ENCODE measurements at regions not wholly inside any gene's neighbourhood (a gene's known extent, or its start where the extent isn't known, plus 50 kb on each side); places are given as distances from the start of the nearest gene placed in this dataset.

DNA sequence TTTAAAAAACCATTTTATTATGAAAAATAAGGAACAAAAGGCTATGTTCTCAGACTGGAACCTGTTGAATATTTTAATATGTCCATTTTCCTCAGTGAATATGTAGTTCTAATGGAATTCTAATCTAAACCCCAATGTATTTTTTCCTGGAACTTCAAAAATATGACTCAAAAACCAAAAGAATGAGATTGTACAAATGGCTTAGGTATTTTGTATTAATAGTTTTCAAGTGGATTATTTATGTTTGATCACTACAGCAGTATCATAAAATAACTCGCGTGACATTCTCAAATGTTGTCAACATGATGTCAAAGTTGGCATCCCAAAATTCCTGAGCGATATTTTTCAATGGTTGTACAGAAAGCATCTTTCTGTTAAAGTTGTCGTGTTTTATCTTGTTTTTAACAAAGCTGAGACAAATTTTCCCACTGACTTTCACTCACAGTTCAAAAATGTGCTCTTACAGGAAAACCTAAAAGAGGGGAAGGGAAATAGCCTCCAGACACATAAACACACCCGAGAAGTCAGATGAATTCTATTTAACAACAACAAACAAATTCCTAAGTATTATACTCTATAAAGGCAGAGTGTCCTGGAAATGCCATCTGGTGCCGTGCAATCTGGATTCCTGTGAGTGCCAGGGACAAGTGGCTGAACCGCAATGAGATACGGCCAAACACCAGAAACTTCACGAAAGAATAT, 68.1 kb upstream of the TAS2R1 start:
- DNase-seq, result no peak
- Histone ChIP-seq H3K27ac (no peak overlapping the region), H3K4me1 (no peaks in the 10 kb centered on the region), H3K27me3 (no peaks in the 10 kb centered on the region), H3K36me3 (no peaks in the 10 kb centered on the region), H3K9me3 (no peaks in the 10 kb centered on the region), H3K4me3 (no peak overlapping the region)
- TF ChIP-seq, protein P1, sequence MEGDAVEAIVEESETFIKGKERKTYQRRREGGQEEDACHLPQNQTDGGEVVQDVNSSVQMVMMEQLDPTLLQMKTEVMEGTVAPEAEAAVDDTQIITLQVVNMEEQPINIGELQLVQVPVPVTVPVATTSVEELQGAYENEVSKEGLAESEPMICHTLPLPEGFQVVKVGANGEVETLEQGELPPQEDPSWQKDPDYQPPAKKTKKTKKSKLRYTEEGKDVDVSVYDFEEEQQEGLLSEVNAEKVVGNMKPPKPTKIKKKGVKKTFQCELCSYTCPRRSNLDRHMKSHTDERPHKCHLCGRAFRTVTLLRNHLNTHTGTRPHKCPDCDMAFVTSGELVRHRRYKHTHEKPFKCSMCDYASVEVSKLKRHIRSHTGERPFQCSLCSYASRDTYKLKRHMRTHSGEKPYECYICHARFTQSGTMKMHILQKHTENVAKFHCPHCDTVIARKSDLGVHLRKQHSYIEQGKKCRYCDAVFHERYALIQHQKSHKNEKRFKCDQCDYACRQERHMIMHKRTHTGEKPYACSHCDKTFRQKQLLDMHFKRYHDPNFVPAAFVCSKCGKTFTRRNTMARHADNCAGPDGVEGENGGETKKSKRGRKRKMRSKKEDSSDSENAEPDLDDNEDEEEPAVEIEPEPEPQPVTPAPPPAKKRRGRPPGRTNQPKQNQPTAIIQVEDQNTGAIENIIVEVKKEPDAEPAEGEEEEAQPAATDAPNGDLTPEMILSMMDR (IDR thresholded peaks at IDR 0.05), result no peak
- intact Hi-C loops (cut with DNase I; ENCODE audit: low total_unique reads), result no loop called here

DNA sequence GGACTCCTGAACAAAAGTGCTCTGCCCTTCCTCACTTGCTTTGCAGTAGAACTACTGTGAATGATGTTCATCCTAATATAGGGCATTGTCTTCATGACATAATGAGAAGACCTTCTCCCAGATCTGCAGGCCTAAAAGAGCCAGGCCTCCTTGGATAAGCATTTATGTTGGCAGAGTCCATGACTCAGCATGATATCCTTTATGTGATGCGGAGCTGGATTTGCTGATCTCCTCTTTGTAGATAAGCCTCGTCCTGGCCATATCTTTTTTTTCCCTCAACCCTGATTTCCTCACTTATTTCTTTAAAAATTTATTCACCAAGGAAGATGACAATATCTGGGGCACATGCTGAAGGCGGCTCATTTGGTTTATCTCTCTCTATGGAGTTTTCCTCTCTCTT, 62.4 kb upstream of the TAS2R1 start:
- H3K4me1 ChIP-seq, result no peaks in the 10 kb centered on the region
- no peak for DNase-seq
- H3K36me3 ChIP-seq, result no peaks in the 10 kb centered on the region
- no peak overlapping the region for H3K27ac ChIP-seq
- no peaks in the 10 kb centered on the region for H3K27me3 ChIP-seq
- TF ChIP-seq, protein P1 (IDR thresholded peaks at IDR 0.05), result no peak
- no peak for TF ChIP-seq POLR2A (IDR thresholded peaks at IDR 0.05)
- H3K4me3 ChIP-seq, result no peak overlapping the region
- intact Hi-C loops (cut with DNase I; ENCODE audit: low total_unique reads), result no loop called here
- H3K9me3 ChIP-seq, result no peaks in the 10 kb centered on the region

DNA sequence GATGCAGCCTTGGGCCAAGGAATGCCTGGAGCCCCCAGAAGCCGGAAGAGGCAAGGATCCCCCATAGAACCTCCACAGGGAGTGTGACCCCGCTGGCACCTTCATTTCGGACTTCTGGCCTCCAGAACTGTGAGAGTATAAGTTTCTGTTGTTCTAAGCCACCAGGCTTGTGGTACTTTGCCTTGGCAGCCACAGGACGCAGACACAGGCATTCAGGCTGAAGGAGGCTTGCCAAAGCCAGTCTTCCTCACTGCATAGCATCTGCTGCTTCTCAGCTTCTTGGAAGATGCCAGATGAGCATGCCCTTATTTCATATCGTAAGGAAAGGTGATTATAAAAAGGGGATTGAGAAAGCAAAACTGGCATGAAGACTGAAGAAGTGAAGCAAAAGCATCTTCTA, 61.1 kb upstream of the TAS2R1 start:
- Histone ChIP-seq H3K36me3 (no peaks in the 10 kb centered on the region), H3K27me3 (no peaks in the 10 kb centered on the region), H3K27ac (no peak overlapping the region), H3K4me3 (no peak overlapping the region), H3K4me1 (no peaks in the 10 kb centered on the region), H3K9me3 (no peaks in the 10 kb centered on the region)
- DNase-seq, result no peak
- no peak for TF ChIP-seq POLR2A (IDR thresholded peaks at IDR 0.05)
- TF ChIP-seq, protein P1 (IDR thresholded peaks at IDR 0.05), result no peak
- intact Hi-C loops (cut with DNase I; ENCODE audit: low total_unique reads), result no loop called here

DNA sequence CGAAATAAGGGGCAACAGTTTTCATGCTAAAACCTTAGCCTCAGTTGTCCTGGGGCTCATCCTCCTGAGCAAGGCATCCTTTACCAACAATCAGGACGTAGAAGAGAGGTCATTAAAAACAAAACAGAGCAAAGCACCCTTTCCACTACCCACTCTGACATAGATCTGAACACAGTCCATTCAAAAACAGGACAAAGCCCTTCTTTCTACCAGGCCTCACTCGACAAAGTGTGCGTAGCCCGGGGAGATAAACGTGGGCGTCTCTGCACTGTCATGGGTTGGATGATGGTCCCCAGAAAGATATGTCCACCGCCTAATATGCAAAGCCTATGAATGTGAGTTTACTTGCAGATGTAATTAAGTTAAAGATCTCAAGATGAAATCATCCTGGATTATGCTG, 60.6 kb upstream of the TAS2R1 start:
- intact Hi-C loops (cut with DNase I; ENCODE audit: low total_unique reads), result no loop called here
- TF ChIP-seq, protein P1 (IDR thresholded peaks at IDR 0.05), result no peak
- no peak for TF ChIP-seq POLR2A (IDR thresholded peaks at IDR 0.05)
- Histone ChIP-seq H3K9me3 (no peaks in the 10 kb centered on the region), H3K27ac (no peak overlapping the region), H3K27me3 (no peaks in the 10 kb centered on the region), H3K36me3 (no peaks in the 10 kb centered on the region), H3K4me1 (no peaks in the 10 kb centered on the region), H3K4me3 (no peak overlapping the region)
- DNase-seq, result no peak

DNA sequence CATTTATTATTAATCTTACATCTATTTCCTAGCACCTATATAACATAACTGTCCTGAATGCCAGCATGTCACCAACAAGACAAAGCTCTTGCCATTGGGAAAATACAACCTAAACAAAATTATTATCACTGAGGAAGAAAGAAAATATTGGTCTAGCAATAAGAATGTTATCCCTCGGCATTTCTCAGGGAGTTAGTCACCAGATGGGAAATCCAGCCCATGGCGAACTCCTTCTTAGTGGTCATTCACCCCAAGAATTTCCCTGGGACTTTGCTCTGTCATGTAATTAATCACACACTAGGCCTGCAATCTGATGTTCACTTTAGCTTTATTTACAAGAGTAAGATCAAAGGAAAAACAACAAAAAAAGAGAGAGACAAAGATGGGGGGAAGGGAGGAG, 56.1 kb upstream of the TAS2R1 start:
- H3K36me3 ChIP-seq, result no peaks in the 10 kb centered on the region
- no peaks in the 10 kb centered on the region for H3K4me1 ChIP-seq
- intact Hi-C loops (cut with DNase I; ENCODE audit: low total_unique reads), result no loop called here
- DNase-seq, result no peak
- no peaks in the 10 kb centered on the region for H3K9me3 ChIP-seq
- H3K27ac ChIP-seq, result no peak overlapping the region
- TF ChIP-seq, protein P1 (IDR thresholded peaks at IDR 0.05), result no peak
- no peak for TF ChIP-seq POLR2A (IDR thresholded peaks at IDR 0.05)
- H3K4me3 ChIP-seq, result no peak overlapping the region
- H3K27me3 ChIP-seq, result no peaks in the 10 kb centered on the region

Data from uterus (tissue), 3 donors.